ENCODE measurements at regions not wholly inside any gene's neighbourhood (a gene's known extent, or its start where the extent isn't known, plus 50 kb on each side); places are given as distances from the start of the nearest gene placed in this dataset.
"Not testable (repeated sequence)": the region's sequence is repeated elsewhere in the genome, so short reads cannot be mapped to it uniquely, and the experiment has no call there.

- no peak for DNase-seq
- H3K27me3 ChIP-seq = no peaks in the 10 kb centered on the region
- intact Hi-C loops (cut with DNase I) = no loop called here
- 73 to 77% methylated on average over 8 of the region's 8 CpGs for WGBS, 2 donors
- no peak for ATAC-seq
- no peak overlapping the region for H3K27ac ChIP-seq
- H3K36me3 ChIP-seq (replicated peaks in 1 of 2; ENCODE audit: insufficient read depth in 1 of 2, low read depth in 2 of 2) = no peaks in the 10 kb centered on the region
- TF ChIP-seq, protein P1, sequence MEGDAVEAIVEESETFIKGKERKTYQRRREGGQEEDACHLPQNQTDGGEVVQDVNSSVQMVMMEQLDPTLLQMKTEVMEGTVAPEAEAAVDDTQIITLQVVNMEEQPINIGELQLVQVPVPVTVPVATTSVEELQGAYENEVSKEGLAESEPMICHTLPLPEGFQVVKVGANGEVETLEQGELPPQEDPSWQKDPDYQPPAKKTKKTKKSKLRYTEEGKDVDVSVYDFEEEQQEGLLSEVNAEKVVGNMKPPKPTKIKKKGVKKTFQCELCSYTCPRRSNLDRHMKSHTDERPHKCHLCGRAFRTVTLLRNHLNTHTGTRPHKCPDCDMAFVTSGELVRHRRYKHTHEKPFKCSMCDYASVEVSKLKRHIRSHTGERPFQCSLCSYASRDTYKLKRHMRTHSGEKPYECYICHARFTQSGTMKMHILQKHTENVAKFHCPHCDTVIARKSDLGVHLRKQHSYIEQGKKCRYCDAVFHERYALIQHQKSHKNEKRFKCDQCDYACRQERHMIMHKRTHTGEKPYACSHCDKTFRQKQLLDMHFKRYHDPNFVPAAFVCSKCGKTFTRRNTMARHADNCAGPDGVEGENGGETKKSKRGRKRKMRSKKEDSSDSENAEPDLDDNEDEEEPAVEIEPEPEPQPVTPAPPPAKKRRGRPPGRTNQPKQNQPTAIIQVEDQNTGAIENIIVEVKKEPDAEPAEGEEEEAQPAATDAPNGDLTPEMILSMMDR (IDR thresholded peaks at IDR 0.05) = no peak
- no peak for TF ChIP-seq POLR2A (IDR thresholded peaks at IDR 0.05)
- H3K9me3 ChIP-seq = peaks cover 0 to 4% (median 0%) of the 10 kb centered on the region in 3 donors
- no peak overlapping the region for H3K4me3 ChIP-seq
- H3K4me1 ChIP-seq = no peaks in the 10 kb centered on the region
These were observed 591.5 kb upstream of the ANKRD30A start for GRCh38 chr10:36533861-36534260.

GRCh38 chr10:36533316-36533715 is 592.1 kb upstream of the ANKRD30A start:
- WGBS, 2 donors = 77 to 90% methylated on average over 2 of the region's 2 CpGs
- H3K27me3 ChIP-seq = no peaks in the 10 kb centered on the region
- peaks cover 0 to 4% (median 0%) of the 10 kb centered on the region in 3 donors for H3K9me3 ChIP-seq
- H3K4me3 ChIP-seq = no peak overlapping the region
- intact Hi-C loops (cut with DNase I) = no loop called here
- no peaks in the 10 kb centered on the region for H3K36me3 ChIP-seq (replicated peaks in 1 of 2; ENCODE audit: insufficient read depth in 1 of 2, low read depth in 2 of 2)
- no peak for TF ChIP-seq POLR2A (IDR thresholded peaks at IDR 0.05)
- TF ChIP-seq, protein P1 (IDR thresholded peaks at IDR 0.05) = no peak
- ATAC-seq (no peak), DNase-seq (no peak)
- H3K4me1 ChIP-seq = no peaks in the 10 kb centered on the region
- no peak overlapping the region for H3K27ac ChIP-seq

GRCh38 chr10:36531621-36532020 is 593.8 kb upstream of the ANKRD30A start:
- no peak overlapping the region for H3K4me3 ChIP-seq
- TF ChIP-seq POLR2A (IDR thresholded peaks at IDR 0.05) = no peak
- TF ChIP-seq, protein P1 (IDR thresholded peaks at IDR 0.05) = no peak
- 48 to 73% methylated on average over 1 of the region's 1 CpG for WGBS, 2 donors
- no peaks in the 10 kb centered on the region for H3K4me1 ChIP-seq
- DNase-seq (no peak), ATAC-seq (no peak)
- H3K27ac ChIP-seq = no peak overlapping the region
- H3K36me3 ChIP-seq (replicated peaks in 1 of 2; ENCODE audit: insufficient read depth in 1 of 2, low read depth in 2 of 2) = no peaks in the 10 kb centered on the region
- no peaks in the 10 kb centered on the region for H3K27me3 ChIP-seq
- intact Hi-C loops (cut with DNase I) = no loop called here
- H3K9me3 ChIP-seq = peaks cover 0 to 4% (median 0%) of the 10 kb centered on the region in 3 donors

DNA sequence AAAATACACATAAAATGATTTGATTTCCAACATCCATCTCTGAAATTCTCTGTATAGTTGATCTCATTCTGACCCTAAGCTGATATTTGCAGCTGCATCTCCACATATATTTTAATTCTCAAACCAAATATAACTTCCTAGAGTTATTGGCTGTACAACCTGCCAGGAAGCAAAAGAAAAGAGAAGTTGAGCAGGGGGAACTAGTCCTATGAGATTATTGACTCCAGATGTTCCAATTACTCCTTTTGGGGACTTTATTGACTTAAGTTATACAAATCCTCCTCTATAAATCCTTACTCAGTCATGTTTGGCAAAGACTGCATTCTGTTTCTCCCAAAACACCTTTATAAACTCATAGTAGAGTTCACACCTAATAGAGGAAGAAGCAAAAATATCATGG is 599.4 kb upstream of the ANKRD30A start:
- no peaks in the 10 kb centered on the region for H3K27me3 ChIP-seq
- peaks cover 0 to 4% (median 0%) of the 10 kb centered on the region in 3 donors for H3K9me3 ChIP-seq
- ATAC-seq (no peak), DNase-seq (no peak)
- no peak overlapping the region for H3K27ac ChIP-seq
- intact Hi-C loops (cut with DNase I) = no loop called here
- no peaks in the 10 kb centered on the region for H3K4me1 ChIP-seq
- H3K36me3 ChIP-seq (replicated peaks in 1 of 2; ENCODE audit: insufficient read depth in 1 of 2, low read depth in 2 of 2) = no peaks in the 10 kb centered on the region
- TF ChIP-seq, protein P1 (IDR thresholded peaks at IDR 0.05) = no peak
- TF ChIP-seq POLR2A (IDR thresholded peaks at IDR 0.05) = no peak
- H3K4me3 ChIP-seq = no peak overlapping the region

DNA sequence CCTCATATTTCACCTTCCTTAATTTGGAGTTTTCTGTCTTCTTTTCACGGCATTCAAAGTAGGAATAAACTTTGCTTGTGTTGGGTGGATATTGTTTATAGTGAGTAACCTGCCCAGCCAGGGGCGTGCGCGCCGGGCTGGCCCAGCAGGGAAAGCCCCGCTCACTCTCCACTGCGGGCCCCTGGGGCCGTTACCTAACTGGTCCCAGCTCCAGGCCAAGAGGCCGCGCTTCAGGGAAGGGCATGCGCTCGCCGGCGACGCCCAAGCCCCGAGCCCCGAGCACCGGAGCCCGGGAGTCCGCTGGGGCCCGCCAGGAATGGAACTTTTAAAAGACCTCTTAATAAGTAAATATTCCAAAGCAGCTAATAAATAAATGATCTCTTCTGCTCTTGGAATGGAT is 601.3 kb upstream of the ANKRD30A start:
- WGBS, 2 donors = 85 to 86% methylated on average over 21 of the region's 21 CpGs
- ATAC-seq = peak; percentile 33
- not testable (repeated sequence) for DNase-seq

More for the DNA sequence above, 601.3 kb upstream of the ANKRD30A start:
- H3K4me1 ChIP-seq; H3K36me3 ChIP-seq (replicated peaks in 1 of 2; ENCODE audit: insufficient read depth in 1 of 2, low read depth in 2 of 2); H3K27ac ChIP-seq; H3K9me3 ChIP-seq; H3K27me3 ChIP-seq; intact Hi-C loops (cut with DNase I); H3K4me3 ChIP-seq: not testable (repeated sequence)
